ENCODE measurements at regions not wholly inside any gene's neighbourhood (a gene's known extent, or its start where the extent isn't known, plus 50 kb on each side); places are given as distances from the start of the nearest gene placed in this dataset.

DNA sequence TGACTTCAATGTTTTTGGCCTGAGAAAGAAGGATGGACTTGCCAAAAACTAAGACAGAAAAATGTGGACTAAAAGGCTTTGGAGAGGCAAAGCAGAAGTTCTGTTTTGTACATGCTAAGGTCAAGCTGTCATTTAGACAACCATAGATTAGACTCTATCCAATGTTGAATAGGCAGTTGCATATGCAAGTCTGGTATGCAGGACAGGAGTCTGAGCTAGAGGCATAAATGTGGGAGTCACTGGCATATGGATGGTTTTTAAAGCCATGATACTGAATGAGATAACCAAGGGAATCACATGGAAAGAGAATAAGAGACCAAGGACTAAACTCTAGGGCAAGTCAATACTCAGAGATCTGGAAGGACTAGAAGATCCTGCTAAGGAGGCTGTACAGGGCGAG lies 164.1 kb downstream of the LSM5 start:
- no peak for DNase-seq (ENCODE audit: low read depth)
- TF ChIP-seq, protein P1, sequence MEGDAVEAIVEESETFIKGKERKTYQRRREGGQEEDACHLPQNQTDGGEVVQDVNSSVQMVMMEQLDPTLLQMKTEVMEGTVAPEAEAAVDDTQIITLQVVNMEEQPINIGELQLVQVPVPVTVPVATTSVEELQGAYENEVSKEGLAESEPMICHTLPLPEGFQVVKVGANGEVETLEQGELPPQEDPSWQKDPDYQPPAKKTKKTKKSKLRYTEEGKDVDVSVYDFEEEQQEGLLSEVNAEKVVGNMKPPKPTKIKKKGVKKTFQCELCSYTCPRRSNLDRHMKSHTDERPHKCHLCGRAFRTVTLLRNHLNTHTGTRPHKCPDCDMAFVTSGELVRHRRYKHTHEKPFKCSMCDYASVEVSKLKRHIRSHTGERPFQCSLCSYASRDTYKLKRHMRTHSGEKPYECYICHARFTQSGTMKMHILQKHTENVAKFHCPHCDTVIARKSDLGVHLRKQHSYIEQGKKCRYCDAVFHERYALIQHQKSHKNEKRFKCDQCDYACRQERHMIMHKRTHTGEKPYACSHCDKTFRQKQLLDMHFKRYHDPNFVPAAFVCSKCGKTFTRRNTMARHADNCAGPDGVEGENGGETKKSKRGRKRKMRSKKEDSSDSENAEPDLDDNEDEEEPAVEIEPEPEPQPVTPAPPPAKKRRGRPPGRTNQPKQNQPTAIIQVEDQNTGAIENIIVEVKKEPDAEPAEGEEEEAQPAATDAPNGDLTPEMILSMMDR (IDR thresholded peaks at IDR 0.05; ENCODE audit: control insufficient read depth, extremely low read depth, insufficient read depth) = no peak

DNA sequence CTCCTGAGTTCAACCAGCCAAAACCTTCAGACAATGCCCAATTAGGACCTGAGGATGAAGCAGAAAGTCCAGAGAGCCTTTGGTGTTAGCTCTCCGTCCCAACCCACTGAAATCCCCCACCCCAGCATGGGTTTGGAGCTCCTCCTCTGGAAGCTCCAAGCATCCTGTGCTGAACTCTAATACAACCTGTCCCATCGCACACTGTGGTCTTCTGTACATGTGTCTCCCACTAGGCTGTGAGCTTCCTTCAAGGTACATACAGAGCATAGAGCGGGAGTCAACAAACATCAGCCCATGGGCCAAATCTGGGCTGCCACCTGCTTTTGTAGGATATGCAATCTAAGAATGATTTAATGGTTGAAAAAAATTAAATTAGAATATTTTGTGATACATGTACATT lies 166.5 kb downstream of the LSM5 start:
- no peak for DNase-seq (ENCODE audit: low read depth)
- no peak overlapping the region for H3K4me3 ChIP-seq (ENCODE audit: low read depth, low read length)
- TF ChIP-seq, protein P1 (IDR thresholded peaks at IDR 0.05; ENCODE audit: control insufficient read depth, extremely low read depth, insufficient read depth) = no peak

More for the DNA sequence above, 164.1 kb downstream of the LSM5 start:
- H3K4me3 ChIP-seq (ENCODE audit: low read depth, low read length) = no peak overlapping the region

DNA sequence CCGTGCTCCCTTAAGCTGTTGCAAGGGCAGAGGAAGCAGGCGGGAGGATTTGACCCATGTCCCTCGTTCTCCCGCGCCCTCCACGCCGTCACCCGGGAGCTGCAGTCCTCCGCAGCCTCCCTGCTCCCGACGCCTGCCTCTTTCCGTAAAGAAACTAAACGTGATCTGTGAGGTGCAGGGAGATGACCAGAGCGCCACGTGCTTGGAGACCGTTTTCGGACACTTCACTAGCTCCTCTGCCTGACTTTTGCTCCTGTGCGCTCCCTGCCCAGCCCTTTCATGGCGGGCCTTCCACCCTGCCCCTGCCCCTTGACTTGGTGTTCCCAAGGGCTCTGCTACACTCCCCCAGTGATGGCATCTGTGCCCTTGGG lies 171.2 kb downstream of the LSM5 start:
- DNase-seq (ENCODE audit: low read depth) = no peak
- TF ChIP-seq, protein P1 (IDR thresholded peaks at IDR 0.05; ENCODE audit: control insufficient read depth, extremely low read depth, insufficient read depth) = no peak
- H3K4me3 ChIP-seq (ENCODE audit: low read depth, low read length) = no peak overlapping the region

DNA sequence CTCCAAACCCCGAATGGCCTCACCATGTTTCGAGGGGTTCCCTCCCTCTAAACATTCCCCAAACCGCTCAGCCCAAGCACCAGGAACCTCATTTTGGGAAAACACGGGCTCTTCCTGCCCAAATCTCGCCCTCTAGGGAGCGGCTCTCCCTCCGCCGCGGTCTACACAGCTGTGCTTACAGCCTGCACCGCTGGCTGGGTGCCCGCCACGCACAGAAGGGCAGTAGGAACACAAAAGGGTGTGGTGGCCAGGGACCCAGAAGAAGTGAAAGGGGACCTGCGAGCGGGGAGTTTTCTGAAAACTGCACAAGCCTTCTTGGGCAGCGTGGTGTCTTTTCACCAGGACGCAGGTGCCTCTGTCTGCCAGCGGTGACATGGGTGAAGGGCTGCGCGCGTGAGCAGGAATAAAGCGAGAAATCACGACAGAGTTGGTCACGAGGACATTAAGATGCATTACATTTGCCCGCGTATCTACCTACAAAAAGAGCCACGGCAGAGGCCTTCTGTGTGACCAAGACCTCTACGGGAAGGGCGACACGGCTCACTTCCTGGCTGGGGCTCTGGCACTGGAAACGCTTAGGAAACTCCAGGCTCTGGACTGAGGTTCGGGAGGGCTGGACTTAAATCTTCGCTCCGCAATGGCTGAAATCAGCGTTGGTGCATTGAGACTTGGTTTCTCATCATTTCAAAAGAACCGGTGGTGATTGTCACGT lies 171.7 kb downstream of the LSM5 start:
- TF ChIP-seq, protein P1 (IDR thresholded peaks at IDR 0.05; ENCODE audit: control insufficient read depth, extremely low read depth, insufficient read depth) = no peak
- DNase-seq (ENCODE audit: low read depth) = no peak
- H3K4me3 ChIP-seq (ENCODE audit: low read depth, low read length) = no peak overlapping the region

DNA sequence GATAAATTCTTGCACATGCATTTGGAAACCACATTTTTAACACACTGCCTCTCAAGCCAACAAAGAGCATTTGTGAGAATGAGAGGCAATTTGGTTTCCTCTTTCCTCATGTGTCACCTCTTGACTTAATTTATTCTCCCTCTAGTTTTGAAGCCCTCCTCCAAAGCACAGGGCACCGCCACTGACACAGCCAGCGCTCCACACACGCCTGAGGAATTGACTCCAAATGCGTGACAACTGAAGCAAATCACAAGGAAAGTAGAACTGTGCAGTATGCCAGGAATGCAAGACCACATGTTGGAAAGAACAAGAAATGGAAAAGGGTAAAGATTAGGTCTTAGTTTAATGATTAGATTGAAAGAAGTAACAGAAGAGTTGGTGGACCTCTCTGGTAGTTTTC lies 173.3 kb downstream of the LSM5 start:
- TF ChIP-seq, protein P1 (IDR thresholded peaks at IDR 0.05; ENCODE audit: control insufficient read depth, extremely low read depth, insufficient read depth) = no peak
- no peak for DNase-seq (ENCODE audit: low read depth)
- no peak overlapping the region for H3K4me3 ChIP-seq (ENCODE audit: low read depth, low read length)

DNA sequence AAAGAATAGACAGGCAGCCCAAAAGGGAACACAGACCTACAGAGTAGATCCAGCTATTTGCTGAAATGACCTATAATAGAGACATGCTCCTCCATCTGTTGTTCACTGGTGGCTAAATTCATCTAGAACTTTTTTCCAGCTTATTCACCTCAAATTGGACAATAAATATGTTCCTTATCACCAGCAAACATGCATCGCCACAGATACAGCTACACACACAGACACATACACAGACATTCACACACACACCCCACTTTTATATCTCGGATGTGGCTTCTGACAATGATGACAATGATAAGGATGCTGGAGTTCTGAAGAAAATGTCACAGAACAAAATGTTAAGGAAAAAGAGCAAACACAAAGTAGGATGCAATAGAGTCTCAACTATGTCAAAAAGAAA lies 175.4 kb downstream of the LSM5 start:
- TF ChIP-seq, protein P1 (IDR thresholded peaks at IDR 0.05; ENCODE audit: control insufficient read depth, extremely low read depth, insufficient read depth) = no peak
- DNase-seq (ENCODE audit: low read depth) = no peak
- H3K4me3 ChIP-seq (ENCODE audit: low read depth, low read length) = no peak overlapping the region

DNA sequence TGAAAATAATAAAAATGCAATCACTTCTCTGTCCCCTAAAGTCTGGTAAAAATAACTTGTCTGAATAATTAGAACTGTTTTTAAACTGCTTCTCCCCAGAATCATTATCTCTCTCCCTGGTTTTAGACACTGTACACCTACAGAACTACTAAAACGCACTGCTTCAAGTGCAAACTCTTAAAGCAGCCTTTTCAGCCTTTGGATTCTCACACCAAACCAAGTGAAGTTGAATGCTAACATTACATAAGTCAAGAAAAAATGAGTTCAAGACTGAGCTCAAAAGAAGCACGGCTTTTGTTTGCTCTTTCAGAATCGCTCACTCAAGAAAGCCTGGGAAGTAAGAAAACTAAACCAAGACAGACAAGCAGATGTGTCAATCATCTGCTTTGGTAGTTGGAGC lies 188.8 kb downstream of the LSM5 start:
- no peak for DNase-seq (ENCODE audit: low read depth)
- H3K4me3 ChIP-seq (ENCODE audit: low read depth, low read length) = no peak overlapping the region
- TF ChIP-seq, protein P1 (IDR thresholded peaks at IDR 0.05; ENCODE audit: control insufficient read depth, extremely low read depth, insufficient read depth) = no peak
